Trophoblast cell (in vitro differentiated cells and primary cell): ENCODE measurements at regions not wholly inside any gene's neighbourhood (a gene's known extent, or its start where the extent isn't known, plus 50 kb on each side); places are given as distances from the start of the nearest gene placed in this dataset.

Experiments used
- DNase-seq, 2 donors: peaks; one replicate each; pipeline ENCODE4 v3.0.0-alpha.2; 2016
- H2AFZ ChIP-seq: 2 replicates; pipeline ENCODE4 v1.6.1; 2013; ENCODE audit warnings: low read length, moderate library complexity, mild to moderate bottlenecking; ENCODE audit not compliant: insufficient read depth, poor library complexity
- H2AK5ac ChIP-seq: 2 replicates; pipeline ENCODE4 v1.6.1; 2013; ENCODE audit warnings: mild to moderate bottlenecking, low read length
- H2BK120ac ChIP-seq: 2 replicates; pipeline ENCODE4 v1.6.1; 2013; ENCODE audit warnings: low read length, mild to moderate bottlenecking, moderate library complexity; ENCODE audit not compliant: insufficient read depth, poor library complexity
- H2BK12ac ChIP-seq: 2 replicates; pipeline ENCODE4 v1.6.1; 2013; ENCODE audit warnings: mild to moderate bottlenecking, low read length, moderate library complexity
- H2BK5ac ChIP-seq: 2 replicates; pipeline ENCODE4 v1.6.1; 2013; ENCODE audit warnings: low read length, low read depth, moderate library complexity, mild to moderate bottlenecking; ENCODE audit not compliant: poor library complexity
- H3K14ac ChIP-seq: 2 replicates; pipeline ENCODE4 v1.6.1; 2013; ENCODE audit warnings: mild to moderate bottlenecking, low read length
- H3K18ac ChIP-seq: 2 replicates; pipeline ENCODE4 v1.6.1; 2013; ENCODE audit warnings: mild to moderate bottlenecking, low read length
- H3K23ac ChIP-seq: 2 replicates; pipeline ENCODE4 v1.6.1; 2013; ENCODE audit warnings: low read length
- H3K27ac ChIP-seq: 2 replicates; pipeline ENCODE4 v1.5.1; 2013; ENCODE audit warnings: low read depth, mild to moderate bottlenecking, inconsistent platforms, low read length, moderate library complexity
- H3K27me3 ChIP-seq: 2 replicates; pipeline ENCODE4 v1.6.1; 2013; ENCODE audit warnings: inconsistent platforms, mild to moderate bottlenecking, low read length, moderate library complexity; ENCODE audit not compliant: insufficient read depth
- H3K36me3 ChIP-seq, 2 experiments: 1 replicate in 1 of 2; 2 replicates in 1 of 2; pipeline ENCODE4 v1.6.1; 2013; ENCODE audit warnings: low read length in 2 of 2, mild to moderate bottlenecking in 2 of 2, moderate library complexity in 1 of 2; ENCODE audit not compliant: insufficient read depth in 2 of 2, control insufficient read depth in 1 of 2
- H3K4ac ChIP-seq: 2 replicates; pipeline ENCODE4 v1.6.1; 2013; ENCODE audit warnings: low read depth, mild to moderate bottlenecking, low read length, moderate library complexity
- H3K4me1 ChIP-seq, 2 experiments: 1 replicate in 1 of 2; 2 replicates in 1 of 2; pipeline ENCODE4 v1.6.1; 2013; ENCODE audit warnings: low read length in 2 of 2, mild to moderate bottlenecking in 2 of 2, moderate library complexity in 1 of 2; ENCODE audit not compliant: insufficient read depth in 2 of 2, control insufficient read depth in 1 of 2
- H3K4me2 ChIP-seq: 2 replicates; pipeline ENCODE4 v1.6.1; 2013; ENCODE audit warnings: inconsistent platforms, mild to moderate bottlenecking, low read length, moderate library complexity
- H3K4me3 ChIP-seq: 2 replicates; pipeline ENCODE4 v1.5.1; 2013; ENCODE audit warnings: mild to moderate bottlenecking, low read depth, low read length, inconsistent platforms
- H3K79me1 ChIP-seq: one replicate; pipeline ENCODE4 v1.6.1; 2013; ENCODE audit warnings: low read length
- H3K79me2 ChIP-seq: 2 replicates; pipeline ENCODE4 v1.6.1; 2013; ENCODE audit warnings: low read length, mild to moderate bottlenecking; ENCODE audit not compliant: control insufficient read depth, insufficient read depth, poor library complexity
- H3K9ac ChIP-seq: 2 replicates; pipeline ENCODE4 v1.6.1; 2013; ENCODE audit warnings: mild to moderate bottlenecking, low read length
- H3K9me3 ChIP-seq: 2 replicates; pipeline ENCODE4 v1.6.1; 2013; ENCODE audit warnings: low read depth, mild to moderate bottlenecking, control low read depth, inconsistent platforms, low read length; ENCODE audit not compliant: insufficient read depth
- H4K12ac ChIP-seq: 2 replicates; pipeline ENCODE4 v1.6.1; 2013; ENCODE audit warnings: low read depth, mild to moderate bottlenecking, low read length, moderate library complexity
- H4K8ac ChIP-seq: 2 replicates; pipeline ENCODE4 v1.6.1; 2013; ENCODE audit warnings: low read depth, mild to moderate bottlenecking, low read length, moderate library complexity
- H4K91ac ChIP-seq: one replicate; pipeline ENCODE4 v1.6.1; 2013; ENCODE audit warnings: low read depth, mild to moderate bottlenecking, low read length, moderate library complexity
- WGBS: extraction: QIAGEN DNeasy Blood & Tissue Kit; methylation state at CpG from one replicate; pipeline ENCODE4 v1.1.7; 2013; ENCODE audit warnings: missing lambda C conversion rate; ENCODE audit not compliant: insufficient read length, insufficient coverage; ENCODE audit errors: extremely low coverage; 5-methylcytosine and 5-hydroxymethylcytosine counted together

DNA sequence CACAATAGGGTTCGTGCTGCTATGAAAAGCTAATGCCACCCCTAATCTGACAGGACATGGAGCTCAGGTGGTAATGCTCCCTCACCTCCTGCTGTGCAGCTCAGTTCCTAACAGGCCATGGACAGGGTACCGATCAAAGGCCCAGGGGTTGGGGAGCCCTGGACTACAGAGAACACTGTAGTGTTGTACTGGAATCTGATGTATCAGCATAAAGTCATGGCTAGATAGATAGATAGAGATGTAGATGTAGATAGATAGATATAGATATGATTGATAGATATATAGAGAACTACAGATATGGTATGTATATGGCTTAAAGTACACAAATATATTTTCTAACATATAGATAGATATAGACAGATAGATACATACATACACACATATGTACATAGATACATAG lies 112.3 kb upstream of the MPPED2 start:
- Histone ChIP-seq H3K27me3 (no peaks in the 10 kb centered on the region), H4K12ac (no peak overlapping the region), H2BK120ac (no peak overlapping the region), H3K4me1 (no peaks in the 10 kb centered on the region), H3K18ac (no peak overlapping the region), H3K14ac (no peak overlapping the region), H3K9me3 (no peaks in the 10 kb centered on the region), H3K23ac (no peak overlapping the region), H2BK5ac (no peak overlapping the region), H3K4me2 (no peak overlapping the region), H3K27ac (no peak overlapping the region), H3K4ac (no peak overlapping the region), H3K79me2 (no peaks in the 10 kb centered on the region), H2AFZ (no peak overlapping the region), H4K8ac (no peak overlapping the region), H3K36me3 (no peaks in the 10 kb centered on the region), H3K9ac (no peak overlapping the region), H2AK5ac (no peak overlapping the region), H2BK12ac (no peak overlapping the region), H3K79me1 (no peaks in the 10 kb centered on the region), H3K4me3 (no peak overlapping the region), H4K91ac (no peak overlapping the region)
- WGBS = no CpG with 5 or more reads among the region's 2 CpGs
- no peak for DNase-seq

DNA sequence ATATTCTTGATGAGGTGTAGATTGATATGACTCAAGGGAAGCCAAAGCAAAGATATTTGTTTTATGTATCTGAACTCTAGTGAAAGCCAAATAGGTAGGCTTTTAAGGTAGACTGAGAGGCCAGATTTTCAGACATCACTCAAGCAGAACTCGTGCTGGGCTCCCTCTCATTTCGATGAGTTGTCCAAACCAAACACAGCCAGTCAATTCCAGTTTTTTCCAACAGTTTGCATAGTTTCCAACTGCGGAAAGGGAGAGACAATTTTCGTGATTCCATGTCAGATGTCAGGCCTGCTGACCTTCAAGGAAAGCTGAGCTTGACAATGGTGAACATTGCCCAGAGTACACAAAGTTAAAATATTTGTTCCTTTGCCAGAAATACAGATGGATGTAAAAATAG lies 110.9 kb upstream of the MPPED2 start:
- Histone ChIP-seq H2AK5ac (no peak overlapping the region), H3K79me1 (no peaks in the 10 kb centered on the region), H3K36me3 (no peaks in the 10 kb centered on the region), H3K9me3 (no peaks in the 10 kb centered on the region), H3K18ac (no peak overlapping the region), H2BK120ac (no peak overlapping the region), H3K4ac (no peak overlapping the region), H3K9ac (no peak overlapping the region), H2BK12ac (no peak overlapping the region), H3K27ac (no peak overlapping the region), H4K12ac (no peak overlapping the region), H2AFZ (no peak overlapping the region), H3K4me2 (no peak overlapping the region), H3K23ac (no peak overlapping the region), H3K4me1 (no peaks in the 10 kb centered on the region), H2BK5ac (no peak overlapping the region), H4K8ac (no peak overlapping the region), H3K27me3 (no peaks in the 10 kb centered on the region), H4K91ac (no peak overlapping the region), H3K4me3 (no peak overlapping the region), H3K79me2 (no peaks in the 10 kb centered on the region), H3K14ac (no peak overlapping the region)
- no peak for DNase-seq
- WGBS = no CpG with 5 or more reads among the region's 4 CpGs

DNA sequence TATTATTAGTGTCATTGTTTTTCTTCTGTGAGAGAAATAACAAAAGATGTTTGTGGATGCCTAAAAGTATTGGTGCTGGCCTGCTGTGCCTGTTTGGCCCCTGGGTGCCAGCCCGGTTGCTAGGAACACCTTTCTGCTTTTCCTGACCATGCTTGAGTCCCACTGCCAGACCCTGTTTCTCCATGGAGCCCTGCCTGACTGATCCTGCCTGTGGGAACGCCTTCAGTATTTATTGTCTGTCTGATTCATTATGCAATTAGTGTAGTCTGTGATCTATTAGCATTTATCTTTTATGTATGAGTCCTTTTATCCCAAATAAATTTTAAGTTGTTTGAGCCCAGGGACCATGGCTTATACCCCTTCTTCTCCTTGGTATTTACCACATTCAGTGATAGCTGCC lies 98.6 kb upstream of the MPPED2 start:
- Histone ChIP-seq H2BK5ac (no peak overlapping the region), H4K91ac (no peak overlapping the region), H2BK120ac (no peak overlapping the region), H3K4me2 (no peak overlapping the region), H3K79me1 (no peaks in the 10 kb centered on the region), H4K12ac (no peak overlapping the region), H3K14ac (no peak overlapping the region), H3K23ac (no peak overlapping the region), H4K8ac (no peak overlapping the region), H2AK5ac (no peak overlapping the region), H3K27ac (no peak overlapping the region), H3K27me3 (no peaks in the 10 kb centered on the region), H3K4me3 (no peak overlapping the region), H3K18ac (no peak overlapping the region), H3K36me3 (no peaks in the 10 kb centered on the region), H2AFZ (no peak overlapping the region), H3K79me2 (no peaks in the 10 kb centered on the region), H3K4ac (no peak overlapping the region), H2BK12ac (no peak overlapping the region), H3K4me1 (no peaks in the 10 kb centered on the region), H3K9ac (no peak overlapping the region), H3K9me3 (no peaks in the 10 kb centered on the region)
- WGBS = no CpG with 5 or more reads among the region's 2 CpGs
- no peak for DNase-seq

DNA sequence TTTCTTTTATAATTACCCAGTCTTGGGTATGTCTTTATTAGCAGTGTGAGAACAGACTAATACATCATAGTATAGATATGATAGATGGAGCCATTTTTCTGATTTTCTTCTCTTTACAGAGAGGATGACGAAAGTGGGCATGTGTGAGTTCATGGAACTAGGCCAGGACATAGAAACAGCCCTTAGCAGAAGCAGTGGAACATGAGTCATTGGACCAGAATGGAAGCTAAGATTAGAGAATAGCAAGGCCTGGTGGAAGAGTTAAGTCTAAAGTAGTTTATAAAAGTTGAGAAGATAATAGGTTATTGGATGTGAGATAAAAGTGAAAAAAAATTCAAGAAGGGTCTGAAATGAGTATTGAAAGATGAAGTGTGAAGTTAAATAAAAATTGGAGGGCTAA lies 97.0 kb upstream of the MPPED2 start:
- no peak overlapping the region for H2BK12ac ChIP-seq
- H2BK120ac ChIP-seq = no peak overlapping the region
- no peak overlapping the region for H4K12ac ChIP-seq
- no peaks in the 10 kb centered on the region for H3K27me3 ChIP-seq
- no peak overlapping the region for H4K91ac ChIP-seq
- no peaks in the 10 kb centered on the region for H3K36me3 ChIP-seq
- H4K8ac ChIP-seq = no peak overlapping the region
- no peak overlapping the region for H3K4me2 ChIP-seq
- H3K9ac ChIP-seq = no peak overlapping the region
- no peak overlapping the region for H2AK5ac ChIP-seq
- DNase-seq = no peak
- no CpG with 5 or more reads among the region's 1 CpG for WGBS
- no peaks in the 10 kb centered on the region for H3K79me2 ChIP-seq
- H2BK5ac ChIP-seq = no peak overlapping the region
- no peak overlapping the region for H2AFZ ChIP-seq
- H3K4me1 ChIP-seq = no peaks in the 10 kb centered on the region
- H3K4me3 ChIP-seq = no peak overlapping the region
- no peak overlapping the region for H3K18ac ChIP-seq
- no peak overlapping the region for H3K23ac ChIP-seq
- H3K27ac ChIP-seq = no peak overlapping the region
- no peak overlapping the region for H3K14ac ChIP-seq
- H3K9me3 ChIP-seq = no peaks in the 10 kb centered on the region
- H3K4ac ChIP-seq = no peak overlapping the region
- H3K79me1 ChIP-seq = no peaks in the 10 kb centered on the region
